ENCODE measurements at regions not wholly inside any gene's neighbourhood (a gene's known extent, or its start where the extent isn't known, plus 50 kb on each side); places are given as distances from the start of the nearest gene placed in this dataset.

- TF ChIP-seq CTCF (IDR thresholded peaks at IDR 0.05) (no peak), POLR2A (IDR thresholded peaks at IDR 0.05) (no peak)
Observed at GRCh38 chr6:74765486-74765885, 440.4 kb downstream of the COL12A1 start.
